ENCODE measurements at regions not wholly inside any gene's neighbourhood (a gene's known extent, or its start where the extent isn't known, plus 50 kb on each side); places are given as distances from the start of the nearest gene placed in this dataset.
"Not testable (repeated sequence)": the region's sequence is repeated elsewhere in the genome, so short reads cannot be mapped to it uniquely, and the experiment has no call there.

GRCh38 chr21:6139862-6140261, 4381.5 kb upstream of the TPTE start:
- not testable (repeated sequence) for TF ChIP-seq MXI1 (IDR thresholded peaks at IDR 0.05; ENCODE audit: low read depth, low read length); CTCF (IDR thresholded peaks at IDR 0.05); EP300 (IDR thresholded peaks at IDR 0.05; ENCODE audit: borderline replicate concordance in 1 of 2, low read depth in 1 of 2, low read length in 1 of 2); POLR2AphosphoS5 (IDR thresholded peaks at IDR 0.05; ENCODE audit: low read depth, low read length); TAF1 (IDR thresholded peaks at IDR 0.05; ENCODE audit: borderline replicate concordance, low read depth, low read length); YY1 (IDR thresholded peaks at IDR 0.05; ENCODE audit: low read depth); USF2 (IDR thresholded peaks at IDR 0.05; ENCODE audit: borderline replicate concordance, low read depth, low read length); GATA2 (CRISPR knock-in tag; IDR thresholded peaks at IDR 0.05)
